ENCODE measurements at regions not wholly inside any gene's neighbourhood (a gene's known extent, or its start where the extent isn't known, plus 50 kb on each side); places are given as distances from the start of the nearest gene placed in this dataset.

DNA sequence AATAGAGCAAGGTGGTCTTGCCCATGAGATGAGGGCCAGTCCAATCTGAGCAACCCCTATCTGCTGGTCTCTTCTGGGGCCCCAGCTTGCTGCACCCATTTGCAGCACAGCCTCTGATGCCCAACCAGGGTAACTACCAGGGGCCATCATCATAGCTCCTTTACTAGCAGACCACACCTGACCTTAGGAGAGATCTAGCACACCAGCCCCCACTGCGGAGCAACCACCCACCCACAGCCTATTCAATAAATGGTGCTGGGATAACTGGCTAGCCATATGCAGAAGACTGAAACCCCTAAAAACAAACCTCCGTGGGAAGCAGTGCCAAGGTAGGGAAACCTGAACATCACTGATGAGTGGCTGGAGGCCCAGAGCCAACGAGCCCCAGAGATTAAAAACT lies 196.1 kb upstream of the RBBP8 start:
- no peaks in the 10 kb centered on the region for H3K9me3 Mint-ChIP-seq
- DNase-seq (ENCODE audit: low spot score), result no peak
- no peak overlapping the region for H3K4me2 ChIP-seq
- H4K20me1 ChIP-seq (ENCODE audit: low read depth), result no peaks in the 10 kb centered on the region
- no peak overlapping the region for H3K9ac ChIP-seq
- no peaks in the 10 kb centered on the region for H3K4me1 Mint-ChIP-seq
- no peak overlapping the region for H2AFZ ChIP-seq (replicated peaks)
- H3F3A ChIP-seq (ENCODE audit: low read depth), result peaks cover 10% of the 10 kb centered on the region
- no peaks in the 10 kb centered on the region for H3K36me3 ChIP-seq
- H3K4me3 Mint-ChIP-seq, result no peak overlapping the region
- H3K27me3 Mint-ChIP-seq (ENCODE audit: insufficient read depth, low read depth), result no peaks in the 10 kb centered on the region
- peaks cover 3% of the 10 kb centered on the region for H3K4me1 ChIP-seq
- H3K79me2 ChIP-seq (ENCODE audit: low read depth), result no peaks in the 10 kb centered on the region
- H3K27ac Mint-ChIP-seq, result no peak overlapping the region
- no peaks in the 10 kb centered on the region for H3K36me3 Mint-ChIP-seq
- H3K27ac ChIP-seq, result no peak overlapping the region
- TF ChIP-seq EZH2 (IDR thresholded peaks at IDR 0.05) (no peak), EZH2phosphoT487 (IDR thresholded peaks at IDR 0.05) (no peak)
- TF ChIP-seq, protein P1, sequence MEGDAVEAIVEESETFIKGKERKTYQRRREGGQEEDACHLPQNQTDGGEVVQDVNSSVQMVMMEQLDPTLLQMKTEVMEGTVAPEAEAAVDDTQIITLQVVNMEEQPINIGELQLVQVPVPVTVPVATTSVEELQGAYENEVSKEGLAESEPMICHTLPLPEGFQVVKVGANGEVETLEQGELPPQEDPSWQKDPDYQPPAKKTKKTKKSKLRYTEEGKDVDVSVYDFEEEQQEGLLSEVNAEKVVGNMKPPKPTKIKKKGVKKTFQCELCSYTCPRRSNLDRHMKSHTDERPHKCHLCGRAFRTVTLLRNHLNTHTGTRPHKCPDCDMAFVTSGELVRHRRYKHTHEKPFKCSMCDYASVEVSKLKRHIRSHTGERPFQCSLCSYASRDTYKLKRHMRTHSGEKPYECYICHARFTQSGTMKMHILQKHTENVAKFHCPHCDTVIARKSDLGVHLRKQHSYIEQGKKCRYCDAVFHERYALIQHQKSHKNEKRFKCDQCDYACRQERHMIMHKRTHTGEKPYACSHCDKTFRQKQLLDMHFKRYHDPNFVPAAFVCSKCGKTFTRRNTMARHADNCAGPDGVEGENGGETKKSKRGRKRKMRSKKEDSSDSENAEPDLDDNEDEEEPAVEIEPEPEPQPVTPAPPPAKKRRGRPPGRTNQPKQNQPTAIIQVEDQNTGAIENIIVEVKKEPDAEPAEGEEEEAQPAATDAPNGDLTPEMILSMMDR (IDR thresholded peaks at IDR 0.05), result no peak
- H3K27me3 ChIP-seq, result no peaks in the 10 kb centered on the region
- H3K4me3 ChIP-seq, result no peak overlapping the region
- no peaks in the 10 kb centered on the region for H3K9me3 ChIP-seq (ENCODE audit: low read depth)

DNA sequence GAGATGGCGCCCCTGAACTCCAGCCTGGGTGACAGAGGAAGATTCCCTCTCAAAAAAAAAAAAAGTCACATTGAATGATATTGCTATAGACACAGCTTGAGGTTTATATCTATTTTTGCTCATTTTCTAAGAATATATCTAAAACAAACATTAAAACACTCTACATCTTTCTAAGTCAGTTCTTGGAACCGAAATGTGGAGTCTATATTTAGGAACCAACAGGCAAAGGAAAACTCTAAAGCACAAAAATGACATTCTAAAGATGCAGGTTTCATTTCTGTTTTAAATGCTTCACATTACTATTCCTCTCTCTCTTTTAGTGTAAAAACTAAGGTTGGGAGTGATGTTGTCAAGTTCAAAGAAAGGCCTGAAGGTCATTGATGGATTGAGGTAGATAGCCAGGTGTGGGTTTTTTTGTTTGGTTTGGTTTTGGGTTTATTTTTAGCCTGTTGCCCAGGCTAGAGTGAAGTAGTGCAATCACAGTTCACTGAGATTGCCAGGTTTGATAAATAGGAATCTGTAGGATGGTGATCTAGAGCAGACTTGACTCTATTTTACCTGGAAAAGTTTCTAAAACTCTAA lies 194.0 kb upstream of the RBBP8 start:
- Histone ChIP-seq H3K4me1 (peaks cover 3% of the 10 kb centered on the region), H3K79me2 (ENCODE audit: low read depth) (no peaks in the 10 kb centered on the region), H3K4me3 (no peak overlapping the region), H3K27ac (no peak overlapping the region), H3F3A (ENCODE audit: low read depth) (peaks cover 10% of the 10 kb centered on the region), H3K4me2 (no peak overlapping the region), H3K36me3 (no peaks in the 10 kb centered on the region), H3K27me3 (no peaks in the 10 kb centered on the region), H3K9ac (no peak overlapping the region), H4K20me1 (ENCODE audit: low read depth) (no peaks in the 10 kb centered on the region), H3K9me3 (ENCODE audit: low read depth) (no peaks in the 10 kb centered on the region), H2AFZ (replicated peaks) (no peak overlapping the region)
- Mint-ChIP-seq H3K36me3 (no peaks in the 10 kb centered on the region), H3K4me3 (no peak overlapping the region), H3K4me1 (no peaks in the 10 kb centered on the region), H3K27ac (no peak overlapping the region), H3K27me3 (ENCODE audit: insufficient read depth, low read depth) (no peaks in the 10 kb centered on the region), H3K9me3 (peaks cover 2% of the 10 kb centered on the region)
- TF ChIP-seq, protein P1 (IDR thresholded peaks at IDR 0.05), result no peak
- no peak for TF ChIP-seq EZH2 (IDR thresholded peaks at IDR 0.05)
- no peak for TF ChIP-seq EZH2phosphoT487 (IDR thresholded peaks at IDR 0.05)
- DNase-seq (ENCODE audit: low spot score), result no peak

DNA sequence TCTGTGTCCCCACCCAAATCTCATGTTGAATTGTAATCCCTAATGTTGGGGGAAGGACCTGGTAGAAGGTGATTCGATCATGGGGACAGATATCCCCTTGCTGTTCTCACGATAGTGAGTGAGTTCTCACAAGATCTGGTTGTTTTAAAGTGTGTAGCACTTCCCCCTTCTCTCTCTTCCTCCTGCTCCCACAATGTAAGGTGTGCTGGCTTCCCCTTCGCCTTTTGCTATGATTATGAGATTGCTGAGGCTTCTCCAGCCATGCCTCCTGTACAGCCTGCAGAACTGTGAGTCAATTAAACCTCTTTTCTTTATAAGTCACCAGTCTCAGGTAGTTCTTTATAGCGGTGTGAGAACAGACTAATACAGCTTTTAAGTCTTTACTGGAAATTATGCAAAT lies 193.3 kb upstream of the RBBP8 start:
- H3K4me1 Mint-ChIP-seq, result no peaks in the 10 kb centered on the region
- H3K27me3 Mint-ChIP-seq (ENCODE audit: insufficient read depth, low read depth), result no peaks in the 10 kb centered on the region
- peaks cover 10% of the 10 kb centered on the region for H3F3A ChIP-seq (ENCODE audit: low read depth)
- H3K9ac ChIP-seq, result no peak overlapping the region
- no peaks in the 10 kb centered on the region for H4K20me1 ChIP-seq (ENCODE audit: low read depth)
- no peak overlapping the region for H3K4me3 Mint-ChIP-seq
- no peak overlapping the region for H3K4me2 ChIP-seq
- no peak overlapping the region for H3K27ac ChIP-seq
- H3K36me3 Mint-ChIP-seq, result no peaks in the 10 kb centered on the region
- no peaks in the 10 kb centered on the region for H3K9me3 ChIP-seq (ENCODE audit: low read depth)
- DNase-seq (ENCODE audit: low spot score), result no peak
- H3K27me3 ChIP-seq, result no peaks in the 10 kb centered on the region
- H2AFZ ChIP-seq (replicated peaks), result no peak overlapping the region
- TF ChIP-seq, protein P1 (IDR thresholded peaks at IDR 0.05), result no peak
- TF ChIP-seq EZH2phosphoT487 (IDR thresholded peaks at IDR 0.05) (no peak), EZH2 (IDR thresholded peaks at IDR 0.05) (no peak)
- H3K9me3 Mint-ChIP-seq, result peaks cover 2% of the 10 kb centered on the region
- no peak overlapping the region for H3K27ac Mint-ChIP-seq
- H3K4me1 ChIP-seq, result no peaks in the 10 kb centered on the region
- no peaks in the 10 kb centered on the region for H3K79me2 ChIP-seq (ENCODE audit: low read depth)
- H3K36me3 ChIP-seq, result no peaks in the 10 kb centered on the region
- H3K4me3 ChIP-seq, result no peak overlapping the region
